ENCODE measurements at regions not wholly inside any gene's neighbourhood (a gene's known extent, or its start where the extent isn't known, plus 50 kb on each side); places are given as distances from the start of the nearest gene placed in this dataset.

DNA sequence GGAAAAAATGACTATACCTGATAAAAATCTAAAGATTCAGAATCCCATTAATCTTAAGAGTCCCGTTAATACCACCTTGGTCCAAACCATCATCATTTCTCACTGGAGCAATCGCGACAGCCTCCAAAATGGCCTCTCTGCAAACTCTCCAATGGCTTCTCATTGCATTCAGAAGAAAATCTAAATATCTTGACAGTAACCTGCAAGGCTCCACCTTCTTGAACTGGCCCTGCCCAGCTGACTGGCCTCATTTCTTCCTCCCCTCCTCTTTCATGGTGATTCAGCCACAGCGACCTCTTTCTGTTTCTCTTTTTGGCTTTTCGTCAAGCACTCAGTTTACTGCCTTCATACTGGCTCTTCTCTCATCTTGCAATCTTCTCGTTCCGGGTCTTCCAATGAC lies 56.2 kb upstream of the GPRIN3 start:
- ATAC-seq (no peak), FAIRE-seq (no peak), DNase-seq (ENCODE audit: extremely low read depth in 1 of 4, low spot score in 3 of 4) (no peak)
- in situ Hi-C loops (cut with MboI): no loop called here
- 2% methylated on average over 7 of the region's 7 CpGs for WGBS (ENCODE audit: insufficient coverage, low coverage, missing lambda C conversion rate)
- H3K4me1 ChIP-seq (replicated peaks in 1 of 2; ENCODE audit: control insufficient read depth in 2 of 2, insufficient read depth in 2 of 2, low read length in 2 of 2): no peaks in the 10 kb centered on the region
- no peak overlapping the region for H3K9ac ChIP-seq (ENCODE audit: insufficient read depth in 1 of 2, low read depth in 2 of 2, low read length in 2 of 2)
- no peaks in the 10 kb centered on the region for H4K20me1 ChIP-seq (replicated peaks; ENCODE audit: control insufficient read depth, insufficient read depth, low read length)
- H3K36me3 ChIP-seq (ENCODE audit: control insufficient read depth, insufficient read depth, low read length): no peaks in the 10 kb centered on the region
- TF ChIP-seq RBM25 (IDR thresholded peaks at IDR 0.05; ENCODE audit: low read depth, low read length, severe bottlenecking) (no peak), HINFP (tag; conservative IDR thresholded peaks at IDR 0.05; ENCODE audit: low read depth) (no peak)
- TF ChIP-seq, protein P1, sequence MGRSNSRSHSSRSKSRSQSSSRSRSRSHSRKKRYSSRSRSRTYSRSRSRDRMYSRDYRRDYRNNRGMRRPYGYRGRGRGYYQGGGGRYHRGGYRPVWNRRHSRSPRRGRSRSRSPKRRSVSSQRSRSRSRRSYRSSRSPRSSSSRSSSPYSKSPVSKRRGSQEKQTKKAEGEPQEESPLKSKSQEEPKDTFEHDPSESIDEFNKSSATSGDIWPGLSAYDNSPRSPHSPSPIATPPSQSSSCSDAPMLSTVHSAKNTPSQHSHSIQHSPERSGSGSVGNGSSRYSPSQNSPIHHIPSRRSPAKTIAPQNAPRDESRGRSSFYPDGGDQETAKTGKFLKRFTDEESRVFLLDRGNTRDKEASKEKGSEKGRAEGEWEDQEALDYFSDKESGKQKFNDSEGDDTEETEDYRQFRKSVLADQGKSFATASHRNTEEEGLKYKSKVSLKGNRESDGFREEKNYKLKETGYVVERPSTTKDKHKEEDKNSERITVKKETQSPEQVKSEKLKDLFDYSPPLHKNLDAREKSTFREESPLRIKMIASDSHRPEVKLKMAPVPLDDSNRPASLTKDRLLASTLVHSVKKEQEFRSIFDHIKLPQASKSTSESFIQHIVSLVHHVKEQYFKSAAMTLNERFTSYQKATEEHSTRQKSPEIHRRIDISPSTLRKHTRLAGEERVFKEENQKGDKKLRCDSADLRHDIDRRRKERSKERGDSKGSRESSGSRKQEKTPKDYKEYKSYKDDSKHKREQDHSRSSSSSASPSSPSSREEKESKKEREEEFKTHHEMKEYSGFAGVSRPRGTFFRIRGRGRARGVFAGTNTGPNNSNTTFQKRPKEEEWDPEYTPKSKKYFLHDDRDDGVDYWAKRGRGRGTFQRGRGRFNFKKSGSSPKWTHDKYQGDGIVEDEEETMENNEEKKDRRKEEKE (IDR thresholded peaks at IDR 0.05; ENCODE audit: borderline replicate concordance in 1 of 2, control insufficient read depth in 1 of 2, low read depth in 2 of 2, low read length in 1 of 2): no peak
- H3K4me2 ChIP-seq (ENCODE audit: insufficient read depth, low read length): no peak overlapping the region
- ChIA-PET CTCF (ENCODE audit: low intra/inter-chr PET ratio) (no interaction called here), POLR2A (no interaction called here)
- intact Hi-C loops (cut with micrococcal nuclease): no loop called here
- no peak overlapping the region for H3K4me3 ChIP-seq
- no TSS peak for BruUV-seq (replicated peaks)
- H3K27me3 ChIP-seq (ENCODE audit: control insufficient read depth in 2 of 2, insufficient read depth in 2 of 2, low read length in 2 of 2): no peaks in the 10 kb centered on the region
- H3K9me1 ChIP-seq (ENCODE audit: control insufficient read depth, insufficient read depth, low read length): no peaks in the 10 kb centered on the region
- H3K79me2 ChIP-seq (ENCODE audit: control insufficient read depth, insufficient read depth, low read length): no peaks in the 10 kb centered on the region
- no peak overlapping the region for H2AFZ ChIP-seq (ENCODE audit: low read depth, low read length)
- no peaks in the 10 kb centered on the region for H3K9me3 ChIP-seq (replicated peaks; ENCODE audit: control insufficient read depth, insufficient read depth, low read depth, low read length)
- no peak overlapping the region for H3K27ac ChIP-seq (ENCODE audit: extremely low read depth, low read depth, low read length)
